ENCODE measurements at regions not wholly inside any gene's neighbourhood (a gene's known extent, or its start where the extent isn't known, plus 50 kb on each side); places are given as distances from the start of the nearest gene placed in this dataset.

GRCh38 chr5:28421141-28421540 lies 1382.8 kb upstream of the CDH9 start:
- no peak for TF ChIP-seq POLR2A (IDR thresholded peaks at IDR 0.05)
- TF ChIP-seq CTCF (IDR thresholded peaks at IDR 0.05): no peak
- WGBS, 2 donors: 58 to 59% methylated on average over 3 of the region's 3 CpGs
- H3K27me3 ChIP-seq: no peaks in the 10 kb centered on the region

DNA sequence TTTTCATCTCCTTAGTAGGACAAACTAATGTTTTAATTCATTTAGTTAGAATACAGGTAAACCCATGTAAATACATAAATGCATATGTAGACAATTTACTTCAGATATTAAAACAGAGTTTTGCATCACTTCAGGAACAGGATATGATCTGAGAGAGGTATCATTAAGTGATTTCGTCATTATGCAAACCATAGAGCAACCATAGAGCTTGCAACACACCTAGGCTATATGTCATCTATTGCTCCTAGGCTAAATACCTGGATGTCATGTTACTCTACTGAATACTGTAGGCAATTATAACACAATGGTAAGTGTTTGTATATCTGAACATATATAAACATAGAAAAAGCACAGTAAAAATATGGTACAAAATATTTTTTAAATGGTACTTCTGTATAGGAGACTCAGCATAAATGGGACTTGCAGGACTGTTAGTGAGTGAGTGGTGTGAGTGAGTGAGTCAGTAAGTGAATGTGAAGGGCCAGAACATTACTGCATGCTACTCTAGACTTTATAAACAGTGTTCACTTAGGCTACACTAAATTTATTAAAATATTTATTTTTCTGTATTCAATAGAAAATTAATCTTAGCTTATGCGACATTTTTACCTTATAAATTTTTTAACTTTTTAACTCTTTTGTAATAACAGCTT lies 1377.5 kb upstream of the CDH9 start:
- H3K27ac ChIP-seq: no peak overlapping the region
- no peak for DNase-seq
- H3K9me3 ChIP-seq: no peaks in the 10 kb centered on the region
- H3K27me3 ChIP-seq: no peaks in the 10 kb centered on the region
- no peak for TF ChIP-seq CTCF (IDR thresholded peaks at IDR 0.05)
- no peak for TF ChIP-seq POLR2A (IDR thresholded peaks at IDR 0.05)
- H3K36me3 ChIP-seq (replicated peaks in 1 of 2; ENCODE audit: insufficient read depth in 1 of 2, low read depth in 2 of 2): no peaks in the 10 kb centered on the region
- no peak for ATAC-seq
- no peaks in the 10 kb centered on the region for H3K4me1 ChIP-seq
- intact Hi-C loops (cut with DNase I): no loop called here
- WGBS, 2 donors: 56 to 59% methylated on average over 2 of the region's 2 CpGs
- H3K4me3 ChIP-seq: no peak overlapping the region

More at GRCh38 chr5:28421141-28421540, 1382.8 kb upstream of the CDH9 start:
- no peaks in the 10 kb centered on the region for H3K9me3 ChIP-seq
- intact Hi-C loops (cut with DNase I): no loop called here
- DNase-seq (no peak), ATAC-seq (no peak)
- no peak overlapping the region for H3K27ac ChIP-seq
- no peak overlapping the region for H3K4me3 ChIP-seq
- H3K36me3 ChIP-seq (replicated peaks in 1 of 2; ENCODE audit: insufficient read depth in 1 of 2, low read depth in 2 of 2): no peaks in the 10 kb centered on the region
- no peaks in the 10 kb centered on the region for H3K4me1 ChIP-seq

DNA sequence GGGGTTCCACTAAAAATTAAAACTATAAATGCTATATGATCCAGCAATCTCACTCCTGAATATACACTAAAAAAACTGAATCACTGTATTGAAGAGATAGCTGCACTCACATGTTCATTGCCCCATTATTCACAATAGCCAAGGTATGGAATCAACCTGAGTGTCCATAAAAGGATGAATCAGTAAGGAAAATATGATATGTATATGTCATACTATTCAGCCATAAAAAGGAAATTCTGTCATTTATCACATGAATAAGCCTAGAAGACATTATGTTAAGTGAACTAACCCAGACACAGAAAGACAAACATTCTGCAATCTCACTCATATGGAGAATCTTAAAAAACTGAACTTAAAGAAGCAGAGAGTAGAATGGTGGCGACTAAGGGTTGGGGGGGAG lies 1376.2 kb upstream of the CDH9 start:
- WGBS, 2 donors: 43 to 65% methylated on average over 1 of the region's 1 CpG
- no peaks in the 10 kb centered on the region for H3K36me3 ChIP-seq (replicated peaks in 1 of 2; ENCODE audit: insufficient read depth in 1 of 2, low read depth in 2 of 2)
- no peaks in the 10 kb centered on the region for H3K27me3 ChIP-seq
- TF ChIP-seq POLR2A (IDR thresholded peaks at IDR 0.05) (no peak), CTCF (IDR thresholded peaks at IDR 0.05) (no peak)
- no peak for DNase-seq
- H3K9me3 ChIP-seq: no peaks in the 10 kb centered on the region
- intact Hi-C loops (cut with DNase I): no loop called here
- no peak overlapping the region for H3K4me3 ChIP-seq
- H3K4me1 ChIP-seq: no peaks in the 10 kb centered on the region
- no peak overlapping the region for H3K27ac ChIP-seq
- ATAC-seq: no peak

GRCh38 chr5:28408651-28409050 lies 1370.3 kb upstream of the CDH9 start:
- intact Hi-C loops (cut with DNase I): no loop called here
- TF ChIP-seq POLR2A (IDR thresholded peaks at IDR 0.05) (no peak), CTCF (IDR thresholded peaks at IDR 0.05) (no peak)
- H3K9me3 ChIP-seq: no peaks in the 10 kb centered on the region
- H3K4me3 ChIP-seq: no peak overlapping the region
- no peaks in the 10 kb centered on the region for H3K36me3 ChIP-seq (replicated peaks in 1 of 2; ENCODE audit: insufficient read depth in 1 of 2, low read depth in 2 of 2)
- H3K27ac ChIP-seq: no peak overlapping the region
- no peak for DNase-seq
- no peak for ATAC-seq
- no peaks in the 10 kb centered on the region for H3K27me3 ChIP-seq
- H3K4me1 ChIP-seq: no peaks in the 10 kb centered on the region

- intact Hi-C loops (cut with DNase I): no loop called here
- H3K36me3 ChIP-seq (replicated peaks in 1 of 2; ENCODE audit: insufficient read depth in 1 of 2, low read depth in 2 of 2): no peaks in the 10 kb centered on the region
- TF ChIP-seq POLR2A (IDR thresholded peaks at IDR 0.05): no peak
- no peak for TF ChIP-seq CTCF (IDR thresholded peaks at IDR 0.05)
- no peaks in the 10 kb centered on the region for H3K9me3 ChIP-seq
- no peak for DNase-seq
- H3K27ac ChIP-seq: no peak overlapping the region
- H3K27me3 ChIP-seq: no peaks in the 10 kb centered on the region
- H3K4me3 ChIP-seq: no peak overlapping the region
- no peak for ATAC-seq
- WGBS, 2 donors: 43 to 63% methylated on average over 3 of the region's 3 CpGs
- H3K4me1 ChIP-seq: no peaks in the 10 kb centered on the region
Measured at GRCh38 chr5:28408186-28408585, 1369.8 kb upstream of the CDH9 start.

Measured in body of pancreas (tissue), 4 donors.